Activated T-cell treated with anti-CD3 and anti-CD28 coated beads, Interleukin-2, amount 50 U/mL, for 4 hours (primary cell): ENCODE measurements at regions not wholly inside any gene's neighbourhood (a gene's known extent, or its start where the extent isn't known, plus 50 kb on each side); places are given as distances from the start of the nearest gene placed in this dataset.

Source experiments
- ATAC-seq, 2 donors: fragments of 200-7000 bp; cut with Tn5 transposase; one replicate each; pipeline ENCODE4 v1.10.0; 2021
- DNase-seq: peaks from one replicate; pipeline ENCODE4 v3.0.0-alpha.2; 2020
- H3K27me3 Mint-ChIP-seq: one replicate; pipeline ENCODE4 v1.8.0; 2021; ENCODE audit warnings: low read depth, mixed read lengths
- H3K36me3 Mint-ChIP-seq: one replicate; pipeline ENCODE4 v1.8.0; 2022; ENCODE audit warnings: mixed read lengths; ENCODE audit not compliant: insufficient read depth
- H3K4me1 Mint-ChIP-seq: one replicate; pipeline ENCODE4 v1.8.0; 2021; ENCODE audit warnings: low read depth, mixed read lengths
- H3K4me3 Mint-ChIP-seq: one replicate; pipeline ENCODE4 v1.8.0; 2021; ENCODE audit warnings: mild to moderate bottlenecking, moderate library complexity, mixed read lengths
- H3K9me3 Mint-ChIP-seq: one replicate; pipeline ENCODE4 v1.8.0; 2021; ENCODE audit warnings: mixed read lengths

GRCh38 chr4:81375745-81376144 is 96.0 kb downstream of the RASGEF1B start:
- Mint-ChIP-seq H3K4me1 (no peaks in the 10 kb centered on the region), H3K36me3 (no peaks in the 10 kb centered on the region), H3K27me3 (peaks cover 22% of the 10 kb centered on the region), H3K9me3 (no peaks in the 10 kb centered on the region), H3K4me3 (no peak overlapping the region)
- DNase-seq (no peak), ATAC-seq (no peak)

DNA sequence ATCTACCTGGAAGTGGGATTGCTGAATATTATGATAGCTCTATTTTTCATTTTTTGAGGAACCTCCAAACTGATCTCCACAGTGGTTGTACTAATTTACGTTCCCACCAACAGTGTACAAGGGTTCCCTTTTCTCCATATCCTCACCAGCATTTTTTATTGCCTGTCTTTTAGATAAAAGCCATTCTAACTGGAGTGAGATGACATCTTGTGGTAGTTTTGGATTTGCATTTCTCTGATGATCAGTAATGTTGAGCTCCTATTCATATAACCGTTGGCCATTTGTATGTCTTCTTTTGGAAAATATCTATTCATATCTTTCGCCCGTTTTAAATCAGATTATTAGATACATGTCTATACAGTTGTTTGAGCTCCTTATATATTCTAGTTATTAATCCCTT is 101.8 kb downstream of the RASGEF1B start:
- no peaks in the 10 kb centered on the region for H3K4me1 Mint-ChIP-seq
- H3K4me3 Mint-ChIP-seq, result no peak overlapping the region
- no peaks in the 10 kb centered on the region for H3K9me3 Mint-ChIP-seq
- H3K27me3 Mint-ChIP-seq, result peaks cover 5% of the 10 kb centered on the region
- ATAC-seq, result no peak
- no peak for DNase-seq
- no peaks in the 10 kb centered on the region for H3K36me3 Mint-ChIP-seq

GRCh38 chr4:81366779-81367178 is 104.9 kb downstream of the RASGEF1B start:
- Mint-ChIP-seq H3K9me3 (no peaks in the 10 kb centered on the region), H3K4me1 (no peaks in the 10 kb centered on the region), H3K4me3 (no peak overlapping the region), H3K27me3 (peaks cover 12% of the 10 kb centered on the region), H3K36me3 (no peaks in the 10 kb centered on the region)
- DNase-seq (no peak), ATAC-seq (no peak)

GRCh38 chr4:81360737-81361136 is 111.0 kb downstream of the RASGEF1B start:
- Mint-ChIP-seq H3K4me1 (no peaks in the 10 kb centered on the region), H3K27me3 (peaks cover 13% of the 10 kb centered on the region), H3K4me3 (no peak overlapping the region), H3K36me3 (no peaks in the 10 kb centered on the region), H3K9me3 (no peaks in the 10 kb centered on the region)
- ATAC-seq, result peak; percentile 41 to 63
- DNase-seq, result no peak

DNA sequence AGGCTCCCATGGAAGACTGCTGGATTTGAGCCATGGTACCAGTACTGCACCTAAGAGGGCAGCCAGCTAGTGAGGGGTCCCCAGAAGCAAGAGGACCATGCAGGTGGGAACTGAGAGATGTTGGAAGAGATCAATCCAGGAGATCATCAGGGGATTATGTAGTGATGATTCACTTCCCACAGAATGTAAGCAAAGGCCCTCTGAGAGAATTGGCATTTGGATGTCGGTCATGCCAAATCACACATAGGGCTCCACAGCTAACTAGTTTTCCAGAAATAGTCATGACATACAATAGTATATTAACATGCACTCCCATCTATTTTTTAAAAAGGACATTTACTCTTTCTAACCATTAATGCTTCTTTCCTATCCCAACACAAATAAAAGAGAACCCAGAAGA is 112.5 kb downstream of the RASGEF1B start:
- Mint-ChIP-seq H3K36me3 (no peaks in the 10 kb centered on the region), H3K27me3 (peaks cover 13% of the 10 kb centered on the region)

DNA sequence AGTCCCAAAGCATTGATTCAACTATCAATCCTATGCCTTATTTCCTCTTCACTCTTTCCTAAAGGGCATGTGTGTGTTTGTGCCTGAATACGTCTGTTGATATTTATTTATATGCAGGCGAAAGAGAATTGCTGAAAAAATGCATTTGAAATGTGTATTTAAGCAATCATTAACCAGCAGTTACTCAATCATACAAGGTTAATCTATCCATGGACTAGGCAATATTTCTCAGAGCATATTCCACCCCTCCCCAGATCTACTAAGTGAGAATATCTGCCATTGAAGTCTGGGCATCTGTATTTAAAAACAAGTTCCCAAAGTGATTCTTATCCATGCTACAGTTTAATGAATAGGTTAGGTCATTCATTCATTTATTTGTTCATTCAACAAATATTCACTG is 113.6 kb downstream of the RASGEF1B start:
- DNase-seq (no peak), ATAC-seq (no peak)
- Mint-ChIP-seq H3K4me3 (no peak overlapping the region), H3K4me1 (no peaks in the 10 kb centered on the region), H3K27me3 (peaks cover 13% of the 10 kb centered on the region), H3K9me3 (no peaks in the 10 kb centered on the region), H3K36me3 (no peaks in the 10 kb centered on the region)

More for the DNA sequence above, 112.5 kb downstream of the RASGEF1B start:
- Mint-ChIP-seq H3K4me3 (no peak overlapping the region), H3K9me3 (no peaks in the 10 kb centered on the region), H3K4me1 (no peaks in the 10 kb centered on the region)
- DNase-seq (no peak), ATAC-seq (no peak)

GRCh38 chr4:81356621-81357020 is 115.1 kb downstream of the RASGEF1B start:
- no peaks in the 10 kb centered on the region for H3K4me1 Mint-ChIP-seq
- peaks cover 15% of the 10 kb centered on the region for H3K27me3 Mint-ChIP-seq
- H3K36me3 Mint-ChIP-seq, result no peaks in the 10 kb centered on the region
- ATAC-seq (no peak), DNase-seq (no peak)
- no peaks in the 10 kb centered on the region for H3K9me3 Mint-ChIP-seq
- no peak overlapping the region for H3K4me3 Mint-ChIP-seq

GRCh38 chr4:81355136-81355535 is 116.6 kb downstream of the RASGEF1B start:
- Mint-ChIP-seq H3K9me3 (no peaks in the 10 kb centered on the region), H3K27me3 (peaks cover 16% of the 10 kb centered on the region), H3K4me3 (no peak overlapping the region), H3K36me3 (no peaks in the 10 kb centered on the region), H3K4me1 (peaks cover 1% of the 10 kb centered on the region)
- no peak for ATAC-seq
- no peak for DNase-seq

DNA sequence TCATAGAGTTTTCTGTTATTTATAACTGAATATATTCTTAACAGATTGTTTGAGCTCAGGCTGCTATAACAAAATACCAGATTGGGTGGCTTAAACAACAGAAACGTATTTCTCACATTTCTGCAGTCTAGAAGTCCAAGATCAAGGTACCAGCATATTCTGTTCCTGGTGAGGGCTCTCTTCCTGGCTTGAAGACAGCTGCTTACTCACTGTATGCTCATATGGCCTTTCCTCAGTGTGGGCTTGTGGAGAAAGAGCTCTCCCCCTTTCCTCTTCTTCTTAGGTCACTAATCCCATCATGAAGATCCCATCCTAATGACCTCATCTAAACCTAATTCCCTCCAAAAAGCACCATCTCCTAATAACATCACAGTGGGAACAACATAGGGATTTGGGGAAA is 117.8 kb downstream of the RASGEF1B start:
- Mint-ChIP-seq H3K36me3 (no peaks in the 10 kb centered on the region), H3K4me3 (no peak overlapping the region), H3K27me3 (peaks cover 16% of the 10 kb centered on the region), H3K4me1 (peaks cover 1% of the 10 kb centered on the region), H3K9me3 (no peaks in the 10 kb centered on the region)
- no peak for ATAC-seq
- no peak for DNase-seq

DNA sequence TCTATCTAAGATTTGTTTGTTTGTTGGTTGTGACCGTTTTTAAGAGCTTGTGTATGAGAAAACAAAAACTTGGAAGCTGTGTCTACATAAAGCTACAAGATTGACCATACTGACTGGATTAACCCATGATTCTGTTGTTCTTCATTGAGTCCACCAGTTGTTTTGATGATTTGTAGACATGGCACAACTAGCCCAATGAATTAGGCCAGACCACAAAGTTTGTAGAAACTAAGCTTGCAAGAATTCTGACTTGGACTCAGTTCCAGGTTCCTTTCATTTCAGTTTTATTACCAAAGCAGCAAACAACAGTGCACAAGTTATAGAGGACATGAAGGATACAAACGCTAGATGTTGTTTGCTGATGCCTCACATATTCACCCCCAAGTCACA is 119.3 kb downstream of the RASGEF1B start:
- Mint-ChIP-seq H3K36me3 (no peaks in the 10 kb centered on the region), H3K4me3 (no peak overlapping the region), H3K4me1 (peaks cover 1% of the 10 kb centered on the region), H3K27me3 (peaks cover 15% of the 10 kb centered on the region), H3K9me3 (no peaks in the 10 kb centered on the region)
- ATAC-seq (no peak), DNase-seq (no peak)

- peak; percentile 54 for DNase-seq
- no peaks in the 10 kb centered on the region for H3K9me3 Mint-ChIP-seq
- H3K27me3 Mint-ChIP-seq, result peaks cover 13% of the 10 kb centered on the region
- H3K4me1 Mint-ChIP-seq, result peaks cover 1% of the 10 kb centered on the region
- H3K4me3 Mint-ChIP-seq, result no peak overlapping the region
- no peaks in the 10 kb centered on the region for H3K36me3 Mint-ChIP-seq
- ATAC-seq, result peak; percentile 62 to 71
Observed at GRCh38 chr4:81351654-81352445, 119.9 kb downstream of the RASGEF1B start.

GRCh38 chr4:81350040-81350439 is 121.7 kb downstream of the RASGEF1B start:
- Mint-ChIP-seq H3K9me3 (no peaks in the 10 kb centered on the region), H3K36me3 (no peaks in the 10 kb centered on the region), H3K4me3 (no peak overlapping the region), H3K27me3 (peaks cover 10% of the 10 kb centered on the region), H3K4me1 (peaks cover 1% of the 10 kb centered on the region)
- ATAC-seq (no peak), DNase-seq (no peak)

GRCh38 chr4:81348778-81349094 is 123.0 kb downstream of the RASGEF1B start:
- ATAC-seq (no peak), DNase-seq (no peak)
- Mint-ChIP-seq H3K36me3 (no peaks in the 10 kb centered on the region), H3K4me1 (peaks cover 1% of the 10 kb centered on the region), H3K4me3 (no peak overlapping the region), H3K9me3 (no peaks in the 10 kb centered on the region), H3K27me3 (peaks cover 10% of the 10 kb centered on the region)

DNA sequence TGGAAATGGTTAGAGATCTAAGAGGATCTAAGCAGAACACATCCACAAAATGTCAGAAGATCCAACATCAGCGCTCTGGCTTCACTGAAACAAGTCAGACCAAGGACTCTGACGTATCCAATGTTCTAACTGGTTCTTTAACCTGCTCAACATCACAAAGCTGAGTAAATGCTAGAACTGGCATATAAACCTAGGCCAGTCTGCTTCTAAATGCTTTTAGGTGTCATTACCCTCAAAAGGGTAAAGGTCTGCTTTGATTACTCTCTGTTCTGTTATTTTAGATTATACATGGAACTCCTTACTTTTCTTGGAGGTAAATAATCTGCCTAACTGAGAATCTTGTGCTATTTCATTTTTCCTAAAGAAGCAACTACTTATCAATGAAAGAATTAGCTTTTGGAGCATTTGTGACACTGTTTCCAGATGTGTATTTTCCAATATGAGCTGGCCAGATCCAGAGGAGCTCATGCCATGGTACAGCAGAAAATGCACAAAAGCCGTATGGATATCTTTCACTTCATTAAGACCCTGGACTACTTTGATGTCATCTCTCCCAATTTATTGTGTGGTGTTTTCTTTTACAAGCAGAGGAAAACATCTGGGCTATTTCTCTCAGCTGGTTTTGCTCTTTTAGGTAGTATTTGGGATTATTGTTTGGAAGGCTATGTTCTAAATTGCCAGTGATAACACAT is 123.5 kb downstream of the RASGEF1B start:
- peaks cover 11% of the 10 kb centered on the region for H3K27me3 Mint-ChIP-seq
- H3K36me3 Mint-ChIP-seq, result no peaks in the 10 kb centered on the region
- H3K9me3 Mint-ChIP-seq, result no peaks in the 10 kb centered on the region
- DNase-seq (no peak), ATAC-seq (no peak)
- H3K4me3 Mint-ChIP-seq, result no peak overlapping the region
- peaks cover 1% of the 10 kb centered on the region for H3K4me1 Mint-ChIP-seq

DNA sequence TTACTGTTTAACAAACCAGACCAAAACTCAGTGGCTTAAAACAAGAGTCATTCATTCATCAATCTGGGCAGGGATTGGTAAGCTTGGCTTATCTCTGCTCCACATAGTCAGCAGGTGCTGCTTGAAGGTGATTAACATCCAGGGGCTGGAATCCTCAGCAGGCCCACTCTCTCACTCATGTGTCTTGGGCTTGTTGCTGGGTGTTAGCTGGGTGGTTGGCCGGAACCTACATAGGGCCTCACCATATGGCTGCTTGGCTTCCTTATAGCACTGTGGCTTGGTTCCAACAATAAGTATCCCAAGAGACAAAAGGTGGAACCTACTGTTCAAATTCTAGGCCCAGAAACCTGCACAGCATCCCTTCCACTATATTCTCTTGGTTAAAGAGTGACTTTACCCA is 125.0 kb downstream of the RASGEF1B start:
- H3K4me3 Mint-ChIP-seq, result no peak overlapping the region
- H3K36me3 Mint-ChIP-seq, result no peaks in the 10 kb centered on the region
- DNase-seq, result no peak
- H3K9me3 Mint-ChIP-seq, result no peaks in the 10 kb centered on the region
- peaks cover 1% of the 10 kb centered on the region for H3K4me1 Mint-ChIP-seq
- ATAC-seq, result no peak
- H3K27me3 Mint-ChIP-seq, result peaks cover 10% of the 10 kb centered on the region
